ENCODE measurements at regions not wholly inside any gene's neighbourhood (a gene's known extent, or its start where the extent isn't known, plus 50 kb on each side); places are given as distances from the start of the nearest gene placed in this dataset.

DNA sequence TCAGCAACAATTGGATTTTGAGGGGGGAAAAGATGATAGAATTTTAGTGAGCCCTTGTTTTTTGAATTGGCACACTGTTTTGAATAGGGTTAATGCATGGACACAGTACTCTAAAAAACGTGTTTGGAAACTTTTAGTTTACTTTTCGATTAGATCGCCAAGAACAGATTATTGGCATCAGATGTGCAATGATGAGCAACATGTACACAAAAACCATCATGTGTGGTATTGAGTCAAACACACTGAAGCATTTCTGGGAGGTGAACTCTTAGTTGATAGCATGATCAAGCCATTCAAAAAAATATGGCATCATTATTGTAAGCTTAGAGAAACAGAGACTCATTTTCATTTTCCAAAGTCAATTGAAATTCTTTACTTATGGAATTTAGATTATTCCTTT, 329.2 kb downstream of the ADAMTS20 start:
- Histone ChIP-seq H3K27me3 (replicated peaks in 1 of 2; ENCODE audit: control insufficient read depth in 2 of 2, insufficient read depth in 2 of 2, low read length in 1 of 2) (no peaks in the 10 kb centered on the region), H3K9ac (ENCODE audit: control insufficient read depth, insufficient read depth, low read length) (no peak overlapping the region), H3K4me3 (no peak overlapping the region), H4K20me1 (ENCODE audit: control insufficient read depth, insufficient read depth) (no peaks in the 10 kb centered on the region), H3K9me3 (replicated peaks; ENCODE audit: control insufficient read depth, insufficient read depth, low read length) (no peaks in the 10 kb centered on the region), H2AFZ (ENCODE audit: control insufficient read depth, low read depth, low read length) (no peak overlapping the region), H3K4me1 (ENCODE audit: control insufficient read depth, insufficient read depth, low read length) (no peaks in the 10 kb centered on the region), H3K27ac (ENCODE audit: control insufficient read depth, insufficient read depth) (no peak overlapping the region), H3K36me3 (ENCODE audit: control insufficient read depth in 2 of 2, insufficient read depth in 2 of 2, low read length in 1 of 2) (no peaks in the 10 kb centered on the region), H3K79me2 (ENCODE audit: control insufficient read depth, insufficient read depth, low read length) (no peaks in the 10 kb centered on the region), H3K4me2 (ENCODE audit: control insufficient read depth, insufficient read depth) (no peak overlapping the region)
- ChIA-PET CTCF (interaction anchor here (1.0 to 1.4 kb wide), 2 partner anchors 12 to 46 kb away, joined by 3 read pairs; no protein-coding TSS in a partner anchor), SMC1A (ENCODE audit: uncharacterized antibody, unreplicated experiment) (interaction anchor here (0.9 to 2.4 kb wide), 4 partner anchors 9 to 170 kb away, joined by 3 to 7 read pairs (median 6); no protein-coding TSS in a partner anchor), POLR2A (no interaction called here), RAD21 (ENCODE audit: unreplicated experiment) (no interaction called here)
- ATAC-seq (no peak), FAIRE-seq (no peak), DNase-seq (ENCODE audit: low read depth, low spot score) (no peak)
- whole genome bisulfite sequencing (ENCODE audit: insufficient coverage, insufficient replicate concordance, low lambda C conversion rate, missing lambda C conversion rate): 61% methylated on average over 3 of the region's 3 CpGs
- intact Hi-C loops (cut with micrococcal nuclease; ENCODE audit: unreplicated experiment): no loop called here
- in situ Hi-C loops (cut with MboI): no loop called here
- TF ChIP-seq KDM1A (IDR thresholded peaks at IDR 0.05; ENCODE audit: borderline replicate concordance) (no peak), SUZ12 (IDR thresholded peaks at IDR 0.05; ENCODE audit: unreplicated experiment) (no peak), SRF (IDR thresholded peaks at IDR 0.05; ENCODE audit: low read depth in 2 of 2, low read length in 2 of 2) (no peak), FOS (IDR thresholded peaks at IDR 0.05; ENCODE audit: borderline replicate concordance, extremely low read depth, insufficient read length) (no peak), ATF2 (IDR thresholded peaks at IDR 0.05; ENCODE audit: low read length) (no peak), ZNF384 (IDR thresholded peaks at IDR 0.05; ENCODE audit: borderline replicate concordance, low read depth, low read length) (no peak), BCL11A (IDR thresholded peaks at IDR 0.05; ENCODE audit: low read depth, low read length) (no peak), CBX3 (IDR thresholded peaks at IDR 0.05; ENCODE audit: borderline replicate concordance, low read depth) (no peak), NFYB (IDR thresholded peaks at IDR 0.05; ENCODE audit: insufficient read depth, low read depth, low read length) (no peak), RAD21 (IDR thresholded peaks at IDR 0.05; ENCODE audit: insufficient read depth, low read depth, low read length) (no peak)
- TF ChIP-seq, protein P1, sequence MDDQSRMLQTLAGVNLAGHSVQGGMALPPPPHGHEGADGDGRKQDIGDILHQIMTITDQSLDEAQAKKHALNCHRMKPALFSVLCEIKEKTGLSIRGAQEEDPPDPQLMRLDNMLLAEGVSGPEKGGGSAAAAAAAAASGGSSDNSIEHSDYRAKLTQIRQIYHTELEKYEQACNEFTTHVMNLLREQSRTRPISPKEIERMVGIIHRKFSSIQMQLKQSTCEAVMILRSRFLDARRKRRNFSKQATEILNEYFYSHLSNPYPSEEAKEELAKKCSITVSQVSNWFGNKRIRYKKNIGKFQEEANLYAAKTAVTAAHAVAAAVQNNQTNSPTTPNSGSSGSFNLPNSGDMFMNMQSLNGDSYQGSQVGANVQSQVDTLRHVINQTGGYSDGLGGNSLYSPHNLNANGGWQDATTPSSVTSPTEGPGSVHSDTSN (IDR thresholded peaks at IDR 0.05; ENCODE audit: insufficient replicate concordance, low read depth, low read length): no peak
- no TSS peak for BruUV-seq (replicated peaks)

Measured in GM12878 (cell line).